GM12878 (cell line): ENCODE measurements at regions not wholly inside any gene's neighbourhood (a gene's known extent, or its start where the extent isn't known, plus 50 kb on each side); places are given as distances from the start of the nearest gene placed in this dataset.

Source experiments
- ATAC-seq: fragments of 200-7000 bp; cut with Tn5 transposase; 3 replicates; pipeline ENCODE4 v1.9.1; 2020; ENCODE audit warnings: mild to moderate bottlenecking, moderate library complexity
- BruUV-seq: library from RNA; stranded (reverse); fragments of 400-500 nt; replicated peaks from 2 replicates; lab custom pipeline; 2021; lab: Mats Ljungman, UMichigan
- CTCF ChIA-PET: fragments of 300-600 bp; sonication (Branson Sonifier 250); formaldehyde crosslinking; extraction: SDS; loops from one replicate; lab custom pipeline; 2021; ENCODE audit warnings: inconsistent platforms; lab: Yijun Ruan, JAX
- POLR2A ChIA-PET: fragments of 350-600 bp; formaldehyde crosslinking; extraction: SDS; loops from one replicate; lab custom pipeline; 2021; ENCODE audit warnings: inconsistent platforms; lab: Charles Lee
- RAD21 ChIA-PET: fragments of 300-600 bp; sonication (Branson Sonifier 250); formaldehyde crosslinking; loops from one replicate; lab custom pipeline; 2023; ENCODE audit warnings: antibody characterized with exemption; ENCODE audit not compliant: unreplicated experiment; lab: Charles Lee
- SMC1A ChIA-PET: fragments of 300-600 bp; sonication (Branson Sonifier 250); formaldehyde crosslinking; loops from one replicate; lab custom pipeline; 2023; ENCODE audit not compliant: unreplicated experiment, uncharacterized antibody; lab: Charles Lee
- DNase-seq: peaks from one replicate; pipeline ENCODE4 v3.0.0-alpha.2; 2011; ENCODE audit warnings: low read depth, low spot score
- FAIRE-seq: peaks from 3 replicates; lab custom pipeline; 2011; peaks lifted over from hg19 to GRCh38; lab: Jason Lieb, UNC
- H2AFZ ChIP-seq: 2 replicates; pipeline ENCODE4 v1.6.0; 2011; ENCODE audit warnings: low read depth, low read length, control low read depth; ENCODE audit not compliant: control insufficient read depth
- H3K27ac ChIP-seq: 2 replicates; pipeline ENCODE4 v1.5.1; 2011; ENCODE audit warnings: control low read depth; ENCODE audit not compliant: control insufficient read depth, insufficient read depth
- H3K27me3 ChIP-seq, 2 experiments: replicated peaks in 1 of 2; 2 replicates each; pipeline versions ENCODE4 v1.6.0 to v1.6.1; 2011; ENCODE audit warnings: low read length in 1 of 2; ENCODE audit not compliant: control insufficient read depth in 2 of 2, insufficient read depth in 2 of 2
- H3K36me3 ChIP-seq, 2 experiments: 2 replicates each; pipeline ENCODE4 v1.5.1; 2011; ENCODE audit warnings: low read length in 1 of 2; ENCODE audit not compliant: control insufficient read depth in 2 of 2, insufficient read depth in 2 of 2
- H3K4me1 ChIP-seq: 2 replicates; pipeline ENCODE4 v1.6.1; 2011; ENCODE audit warnings: mild to moderate bottlenecking, low read length, moderate library complexity, mixed read lengths; ENCODE audit not compliant: control insufficient read depth, insufficient read depth
- H3K4me2 ChIP-seq: 2 replicates; pipeline ENCODE4 v1.6.0; 2011; ENCODE audit warnings: control low read depth; ENCODE audit not compliant: control insufficient read depth, insufficient read depth
- H3K4me3 ChIP-seq: fragments of 200-600 bp; sonication (generic); 2 replicates; pipeline ENCODE4 v1.5.1; 2016
- H3K79me2 ChIP-seq: 2 replicates; pipeline ENCODE4 v1.6.0; 2011; ENCODE audit warnings: low read length; ENCODE audit not compliant: control insufficient read depth, insufficient read depth
- H3K9ac ChIP-seq: 2 replicates; pipeline ENCODE4 v1.8.0; 2011; ENCODE audit warnings: low read length, control low read depth, mixed read lengths; ENCODE audit not compliant: control insufficient read depth, insufficient read depth
- H3K9me3 ChIP-seq: replicated peaks from 3 replicates; pipeline ENCODE4 v1.5.1; 2011; ENCODE audit warnings: mild to moderate bottlenecking, low read length; ENCODE audit not compliant: control insufficient read depth, insufficient read depth
- H4K20me1 ChIP-seq: 2 replicates; pipeline ENCODE4 v1.6.0; 2011; ENCODE audit not compliant: control insufficient read depth, insufficient read depth
- CREB1 ChIP-seq: IDR thresholded peaks from 2 replicates; pipeline ENCODE4 v1.6.1; 2012; ENCODE audit warnings: low read depth, mild to moderate bottlenecking, inconsistent platforms
- FOXK2 ChIP-seq: fragments of 450-650 bp; IDR thresholded peaks from 2 replicates; pipeline ENCODE4 v1.6.1; 2017; ENCODE audit warnings: mild to moderate bottlenecking, moderate library complexity
- JUND ChIP-seq: IDR thresholded peaks from 2 replicates; pipeline ENCODE4 v1.6.1; 2012; ENCODE audit warnings: low read depth, mild to moderate bottlenecking, low read length, improper control_type of control experiment, moderate library complexity
- NBN ChIP-seq: fragments of 450-650 bp; IDR thresholded peaks from 2 replicates; pipeline ENCODE4 v1.6.1; 2016
- NFIC ChIP-seq: IDR thresholded peaks from 2 replicates; pipeline ENCODE4 v1.6.1; 2012; ENCODE audit warnings: low read depth, mild to moderate bottlenecking, inconsistent platforms, low read length, moderate library complexity
- NR2F1 ChIP-seq: fragments of 450-650 bp; conservative IDR thresholded peaks from 2 replicates; pipeline ENCODE4 v1.6.1; 2017; ENCODE audit warnings: mild to moderate bottlenecking
- RAD51 ChIP-seq: fragments of 450-650 bp; IDR thresholded peaks from 2 replicates; pipeline ENCODE4 v1.6.1; 2016; ENCODE audit warnings: moderate library complexity, mild to moderate bottlenecking, inconsistent platforms
- SKIL ChIP-seq: fragments of 450-650 bp; IDR thresholded peaks from 2 replicates; pipeline ENCODE4 v1.6.1; 2017; ENCODE audit warnings: mild to moderate bottlenecking, low read depth, inconsistent platforms; ENCODE audit not compliant: poor library complexity, severe bottlenecking
- SREBF2 ChIP-seq: IDR thresholded peaks from 2 replicates; pipeline ENCODE4 v1.6.1; 2012; ENCODE audit warnings: mild to moderate bottlenecking, low read length
- USF2 ChIP-seq: IDR thresholded peaks from 2 replicates; pipeline ENCODE4 v1.6.1; 2011; ENCODE audit warnings: low read depth, low read length, improper control_type of control experiment, borderline replicate concordance
- WRNIP1 ChIP-seq: IDR thresholded peaks from 2 replicates; pipeline ENCODE4 v1.6.1; 2011; ENCODE audit warnings: low read depth, low read length, improper control_type of control experiment, borderline replicate concordance
- ZNF274 ChIP-seq: IDR thresholded peaks from one replicate; pipeline ENCODE4 v1.8.0; 2011; ENCODE audit not compliant: insufficient read length, insufficient read depth
- WGBS: methylation state at CpG from one replicate; pipeline ENCODE4 v1.1.6; 2016; ENCODE audit warnings: low lambda C conversion rate; ENCODE audit not compliant: insufficient replicate concordance, insufficient coverage; ENCODE audit errors: missing lambda C conversion rate; 5-methylcytosine and 5-hydroxymethylcytosine counted together
- in situ Hi-C: fragments of 300-500 bp; cut with MboI; formaldehyde crosslinking; loops from 9 replicates; pipeline ENCODE4 v1.14.3; 2018; ENCODE audit warnings: mixed read lengths
- intact Hi-C: fragments of 100-400 bp; cut with micrococcal nuclease; formaldehyde crosslinking; loops from one replicate; pipeline ENCODE4 v1.14.2; 2022; ENCODE audit not compliant: unreplicated experiment

GRCh38 chr13:111040830-111041229 lies 74.3 kb upstream of the ARHGEF7 start:
- Histone ChIP-seq H2AFZ (no peak overlapping the region), H3K9me3 (no peaks in the 10 kb centered on the region), H3K9ac (no peak overlapping the region), H3K4me3 (no peak overlapping the region), H4K20me1 (no peaks in the 10 kb centered on the region), H3K4me2 (no peak overlapping the region), H3K27ac (no peak overlapping the region), H3K79me2 (no peaks in the 10 kb centered on the region), H3K36me3 (no peaks in the 10 kb centered on the region), H3K4me1 (no peaks in the 10 kb centered on the region), H3K27me3 (no peaks in the 10 kb centered on the region)
- ChIA-PET SMC1A (no interaction called here), CTCF (no interaction called here), RAD21 (no interaction called here), POLR2A (no interaction called here)
- FAIRE-seq (no peak), ATAC-seq (no peak), DNase-seq (no peak)
- no peak for TF ChIP-seq ZNF274
- TF ChIP-seq NBN: no peak
- no peak for TF ChIP-seq SREBF2
- no peak for TF ChIP-seq RAD51
- no peak for TF ChIP-seq WRNIP1
- no peak for TF ChIP-seq NFIC
- no peak for TF ChIP-seq NR2F1
- TF ChIP-seq FOXK2: no peak
- TF ChIP-seq CREB1: no peak
- no peak for TF ChIP-seq USF2
- TF ChIP-seq JUND: no peak
- no peak for TF ChIP-seq SKIL
- WGBS: 35% methylated on average over 7 of the region's 7 CpGs
- no TSS peak for BruUV-seq
- in situ Hi-C loops (loop anchor here (10.0 kb wide), 1 partner anchor 446 kb away; no protein-coding TSS in a partner anchor), intact Hi-C loops (loop anchor here (10.0 kb wide), 1 partner anchor 566 kb away; no protein-coding TSS in a partner anchor)
